GM18520 (cell line): ENCODE measurements at regions not wholly inside any gene's neighbourhood (a gene's known extent, or its start where the extent isn't known, plus 50 kb on each side); places are given as distances from the start of the nearest gene placed in this dataset.
"Not testable (repeated sequence)": the region's sequence is repeated elsewhere in the genome, so short reads cannot be mapped to it uniquely, and the experiment has no call there.

Experiments used
- ATAC-seq: cut with Tn5 transposase; IDR thresholded peaks from one replicate; pipeline ENCODE4 v1.9.1; 2021; ENCODE audit not compliant: unreplicated experiment

DNA sequence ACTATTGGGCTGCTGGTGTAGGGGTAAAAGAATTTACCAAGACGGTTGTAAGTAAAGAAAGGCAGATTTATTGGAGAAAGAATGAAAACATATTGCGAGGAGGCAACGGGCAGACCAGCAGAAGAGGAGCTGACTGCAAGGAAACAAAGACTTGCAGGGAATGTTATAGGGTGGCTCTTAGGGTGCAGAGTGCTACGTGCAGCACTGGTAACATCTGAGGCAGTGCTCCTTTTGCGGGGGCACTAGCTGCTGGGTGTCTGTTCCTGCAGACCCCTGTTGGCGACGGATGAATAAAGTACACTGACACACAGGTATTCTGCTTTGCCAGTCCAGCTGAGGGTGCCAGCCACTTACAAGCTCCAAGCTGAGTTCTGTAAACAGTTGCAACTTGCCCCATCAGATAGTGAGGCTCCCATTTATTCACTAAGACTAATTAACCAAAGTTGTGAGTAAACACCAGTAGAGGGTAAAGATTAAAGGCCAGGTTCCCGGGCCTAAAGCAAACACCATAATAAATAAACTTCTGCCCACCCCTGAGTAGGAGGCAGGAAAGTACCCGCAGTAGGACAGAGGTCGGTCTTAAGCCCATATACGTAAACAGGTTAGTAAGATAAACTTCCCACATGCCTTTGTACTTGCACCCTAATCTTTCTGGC is 140.2 kb upstream of the KCNK1 start:
- no peak for ATAC-seq

DNA sequence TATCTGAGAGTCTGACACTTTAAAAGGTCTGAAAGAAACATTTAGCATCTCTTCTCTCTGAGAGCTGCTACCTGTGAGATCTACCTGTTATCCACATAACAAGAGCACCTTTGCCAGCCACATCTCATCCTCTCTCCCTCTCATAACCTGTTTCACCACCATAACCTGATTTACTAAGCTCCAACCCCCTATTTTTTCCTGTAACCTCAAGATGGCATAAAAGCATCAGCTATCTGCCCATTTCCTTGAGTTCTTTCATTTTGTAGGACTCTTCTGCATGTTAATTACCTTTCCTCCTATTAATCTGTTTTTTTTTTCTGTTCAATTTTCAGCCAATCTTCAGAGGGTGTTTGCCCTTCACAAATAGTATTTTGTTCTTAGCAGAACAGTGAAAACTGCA is 136.5 kb upstream of the KCNK1 start:
- no peak for ATAC-seq

DNA sequence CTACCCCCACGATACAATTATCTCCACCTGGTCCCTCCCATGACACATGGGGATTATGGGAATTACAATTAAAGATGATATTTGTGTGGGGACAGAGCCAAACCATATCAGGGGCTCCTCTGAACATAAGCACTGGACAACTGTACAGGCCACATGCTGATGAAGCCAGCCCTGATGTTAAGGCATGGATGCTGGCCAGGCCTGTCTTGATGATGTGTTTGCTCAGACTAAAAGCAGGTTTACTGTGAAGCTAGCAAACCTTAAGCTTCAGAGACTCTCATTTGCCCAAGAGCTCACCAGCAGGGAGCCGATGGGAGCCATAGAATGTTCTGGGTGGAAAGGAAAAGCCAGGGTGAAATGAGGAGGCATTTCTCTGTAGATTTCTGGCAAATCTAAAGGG is 135.3 kb upstream of the KCNK1 start:
- ATAC-seq, result no peak

DNA sequence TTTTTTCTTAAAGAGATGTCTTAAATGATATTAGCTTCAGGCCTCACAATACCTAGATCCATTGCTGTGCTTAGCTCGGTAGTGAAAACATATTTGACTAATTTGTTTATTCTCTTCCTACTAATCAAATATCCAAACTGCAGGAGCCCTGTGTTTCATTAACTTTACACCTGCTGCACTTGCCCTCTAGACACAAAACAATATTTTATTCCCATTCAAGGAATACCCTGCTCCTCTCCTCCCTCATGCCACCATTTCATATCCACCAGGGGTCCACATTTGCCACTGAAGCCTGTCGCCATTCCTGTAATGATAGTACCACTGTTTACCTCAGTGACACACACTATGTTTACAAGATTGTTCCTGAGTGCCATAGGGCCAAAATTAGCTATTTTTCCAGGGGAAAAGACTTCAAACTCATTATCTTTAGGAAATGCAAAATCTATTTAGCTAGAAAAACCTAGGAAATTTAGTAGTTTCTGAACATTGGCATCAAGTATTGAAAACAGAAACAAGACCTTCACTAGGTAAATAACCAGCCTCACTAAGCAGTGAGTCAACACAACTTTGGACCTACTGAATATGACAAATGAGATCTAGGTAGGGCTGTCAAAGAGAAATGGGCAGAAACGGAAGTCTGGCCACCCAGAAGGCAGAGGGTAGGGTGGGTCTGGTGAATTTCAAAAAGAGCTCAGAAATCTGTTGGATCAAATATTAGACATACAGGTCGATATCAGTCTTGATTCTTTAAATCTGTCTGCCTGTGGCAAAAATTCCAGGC is 134.6 kb upstream of the KCNK1 start:
- ATAC-seq, result no peak

DNA sequence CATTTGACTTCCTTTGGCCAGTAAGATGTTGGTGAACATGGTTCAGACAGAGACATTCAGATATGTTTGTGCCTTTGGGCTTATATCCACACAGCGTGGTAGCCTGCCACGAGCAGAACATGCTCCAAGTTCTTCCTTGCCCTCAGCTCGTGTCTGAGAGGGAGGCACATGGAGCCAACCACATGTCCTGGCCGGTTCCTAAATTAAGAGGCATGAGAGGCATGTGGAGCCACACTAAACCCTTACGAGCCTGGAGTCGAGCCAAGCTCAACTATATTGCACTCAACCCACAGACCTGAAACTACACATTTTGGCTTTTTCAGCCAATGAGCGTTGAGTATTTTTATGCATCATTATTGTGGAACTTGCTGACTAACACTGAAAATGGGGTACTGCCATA is 133.7 kb upstream of the KCNK1 start:
- no peak for ATAC-seq

DNA sequence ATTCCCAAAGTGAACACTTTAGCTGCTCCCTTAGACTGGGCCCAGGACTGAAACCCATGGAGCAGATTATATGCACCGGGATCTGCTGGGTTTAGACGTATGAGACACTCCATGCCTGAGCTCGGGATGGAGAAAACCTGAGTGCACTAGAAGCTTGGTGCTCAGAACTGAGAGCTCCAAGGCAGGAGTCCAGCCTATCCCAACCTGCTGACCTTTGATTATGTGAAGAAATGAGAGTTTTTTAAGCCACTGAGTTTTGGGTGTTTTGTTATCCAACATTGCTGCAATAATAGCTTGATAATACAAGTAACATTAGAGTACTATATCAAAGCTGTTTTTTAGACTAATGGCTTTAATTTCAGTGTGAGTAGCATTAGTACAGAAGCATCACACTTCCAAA is 131.5 kb upstream of the KCNK1 start:
- no peak for ATAC-seq

DNA sequence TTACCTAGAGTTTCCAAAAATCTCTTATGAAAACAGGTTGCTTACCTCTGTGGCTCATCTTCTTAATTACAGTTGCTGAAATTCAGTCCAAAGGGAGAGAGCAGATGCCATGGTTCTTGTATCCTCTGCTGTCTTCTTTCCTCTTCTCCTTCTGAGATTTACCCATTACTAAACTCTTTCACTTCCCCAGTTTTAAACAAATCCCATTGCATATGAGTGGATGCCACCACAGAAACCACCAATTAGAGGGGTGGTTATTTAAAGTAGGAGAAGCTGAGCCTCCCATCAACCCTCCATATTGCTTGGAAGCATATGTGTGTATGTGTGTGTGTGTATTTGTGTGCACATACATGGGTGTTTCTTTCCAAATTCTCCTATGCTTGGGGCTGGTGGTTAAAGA is 128.5 kb upstream of the KCNK1 start:
- ATAC-seq, result no peak

DNA sequence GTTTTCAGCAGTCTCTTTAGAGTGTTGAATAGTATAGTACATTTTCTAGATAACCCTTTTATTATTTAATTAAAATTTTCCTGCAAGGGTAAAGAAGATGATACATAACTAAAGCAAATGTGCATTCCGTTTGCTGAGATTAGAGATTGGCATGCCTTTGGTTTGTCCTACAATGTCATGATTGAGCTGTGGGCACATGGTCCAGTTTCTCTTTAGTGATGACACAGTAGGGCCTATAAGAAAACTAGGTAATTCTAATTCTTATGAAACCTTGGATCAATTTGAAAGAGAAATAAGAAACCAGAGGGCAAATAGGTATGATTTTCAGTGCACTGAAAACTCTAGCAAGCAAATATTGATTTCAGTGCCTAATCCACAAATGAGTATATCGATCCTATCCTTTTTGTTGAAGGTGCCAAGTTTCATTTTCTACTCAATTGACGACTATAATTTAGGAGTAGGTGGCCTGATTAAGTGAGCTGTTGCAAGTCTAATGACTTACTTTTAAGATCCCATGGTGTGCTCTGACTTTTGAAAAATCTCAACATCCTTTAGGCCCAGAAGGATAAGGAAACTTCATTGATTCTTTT is 128.0 kb upstream of the KCNK1 start:
- ATAC-seq, result no peak

DNA sequence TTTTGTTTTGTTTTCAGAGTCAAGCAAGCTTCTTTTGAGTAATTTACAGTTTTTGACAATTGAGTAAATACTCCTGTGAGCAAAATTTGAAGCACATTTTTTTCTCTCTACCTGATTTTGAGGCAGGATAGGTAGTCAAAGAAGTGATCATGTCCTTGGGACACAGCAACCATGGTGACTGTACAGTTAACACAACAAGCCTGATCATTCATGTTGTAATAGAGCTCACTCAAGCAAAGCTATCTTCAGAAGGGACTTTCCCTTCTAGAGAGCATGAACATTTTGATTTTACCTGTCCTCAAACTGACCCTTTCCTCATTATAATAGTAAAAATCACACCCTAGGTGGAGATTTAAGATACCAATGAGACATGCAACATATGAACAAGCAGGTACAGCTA is 126.5 kb upstream of the KCNK1 start:
- no peak for ATAC-seq

DNA sequence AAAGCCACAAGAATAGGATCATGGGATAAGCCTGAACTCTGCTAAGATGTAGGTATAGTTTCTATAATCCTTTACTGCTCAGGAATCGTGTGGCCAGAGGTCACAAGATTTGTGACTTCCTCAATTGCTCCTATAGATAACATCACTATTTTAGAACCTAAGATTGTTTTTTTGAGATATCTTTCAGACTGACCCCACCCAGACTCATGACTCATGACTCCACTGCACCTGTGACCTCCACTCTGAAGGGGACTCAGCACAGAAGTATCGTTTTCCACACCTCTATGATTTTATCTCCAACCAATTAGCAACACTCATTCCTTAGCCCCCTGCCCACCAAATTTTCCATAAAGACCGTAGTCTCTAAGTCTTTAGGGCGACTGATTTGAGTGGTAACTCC is 124.5 kb upstream of the KCNK1 start:
- ATAC-seq, result no peak

DNA sequence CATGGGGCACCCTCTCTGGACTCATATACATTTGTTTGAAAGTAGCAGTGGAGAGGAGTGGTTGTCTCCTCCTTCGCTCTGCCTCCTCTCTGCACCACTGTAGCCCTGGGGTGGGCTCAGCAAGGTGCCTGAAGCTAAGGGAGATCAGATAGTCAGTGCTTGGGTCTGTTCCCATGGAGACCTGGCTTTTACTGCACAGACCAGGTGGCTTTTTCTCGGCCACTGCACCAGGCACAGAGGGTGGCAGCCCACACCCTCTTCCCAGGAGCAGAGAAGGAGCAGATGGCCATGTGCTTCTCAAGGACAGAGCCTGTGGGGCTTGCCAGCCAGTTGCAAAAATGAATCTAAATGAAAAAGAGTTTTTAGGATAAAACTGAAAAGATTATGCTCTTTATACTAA is 123.4 kb upstream of the KCNK1 start:
- no peak for ATAC-seq

DNA sequence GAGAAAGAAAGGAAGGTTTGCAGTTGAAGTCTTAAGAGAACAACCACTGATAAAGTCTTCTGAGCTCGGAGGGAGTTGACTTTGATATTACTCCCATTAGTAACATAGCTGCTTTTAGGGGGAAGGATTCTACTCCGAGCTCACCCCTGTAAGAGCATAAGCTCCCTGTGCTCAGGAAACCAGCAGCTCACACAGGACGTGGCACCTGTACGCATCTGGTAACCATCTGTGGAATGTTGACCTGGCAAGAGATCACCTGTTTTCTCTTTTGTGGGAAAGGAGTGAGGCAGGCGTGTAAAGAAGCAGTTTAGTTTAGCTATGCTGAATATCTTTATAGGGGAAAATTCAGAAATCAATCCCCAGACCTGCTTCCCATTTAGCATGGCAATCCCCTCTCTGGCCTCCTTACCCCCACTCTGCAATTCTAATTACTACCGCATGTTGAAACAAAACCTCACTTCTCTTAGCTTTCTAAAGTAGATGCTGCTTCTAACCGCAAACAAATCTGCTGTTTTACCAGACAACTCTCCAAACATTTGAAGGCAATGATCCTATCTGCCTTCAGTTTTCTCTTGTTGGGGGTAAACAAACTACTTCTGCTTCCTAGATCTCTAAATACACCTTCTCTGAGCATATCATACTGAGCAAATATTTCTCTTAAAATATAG is 121.8 kb upstream of the KCNK1 start:
- no peak for ATAC-seq

DNA sequence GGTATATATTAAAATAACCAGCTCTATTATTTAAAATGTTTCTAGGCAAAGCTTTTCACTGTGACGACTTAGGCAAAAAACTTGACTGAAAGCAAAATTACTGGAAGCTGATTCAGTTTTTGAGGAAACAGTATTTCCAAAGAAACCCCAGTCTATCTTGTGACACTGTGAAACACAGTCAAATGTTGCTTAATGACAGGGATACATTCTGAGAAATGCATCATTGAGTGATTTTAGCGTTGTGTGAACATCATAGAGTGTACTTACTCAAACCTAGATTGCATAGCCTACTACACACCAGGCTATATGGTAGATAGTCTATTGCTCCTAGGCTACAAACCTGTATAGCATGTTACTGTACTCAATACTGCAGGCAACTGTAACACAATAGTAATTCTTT is 116.9 kb upstream of the KCNK1 start:
- no peak for ATAC-seq

DNA sequence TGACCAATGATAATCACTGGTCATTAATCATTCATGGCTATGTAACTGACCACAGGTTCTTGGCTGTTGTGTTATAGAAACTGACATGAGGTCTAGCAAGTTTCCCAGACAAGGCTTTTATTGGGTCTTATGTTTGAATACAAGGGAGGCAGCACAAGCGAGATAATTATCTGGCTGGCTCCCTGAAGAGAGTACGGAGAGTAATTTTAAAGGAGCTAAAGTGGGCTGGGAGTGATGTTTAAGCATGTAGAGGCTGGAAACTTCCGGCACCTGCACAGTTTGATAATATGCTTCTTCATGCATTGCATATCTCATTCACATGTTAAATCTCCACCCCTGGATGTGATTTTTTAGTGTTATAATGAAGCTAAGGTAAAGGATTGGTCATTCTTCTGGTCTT is 116.2 kb upstream of the KCNK1 start:
- no peak for ATAC-seq

DNA sequence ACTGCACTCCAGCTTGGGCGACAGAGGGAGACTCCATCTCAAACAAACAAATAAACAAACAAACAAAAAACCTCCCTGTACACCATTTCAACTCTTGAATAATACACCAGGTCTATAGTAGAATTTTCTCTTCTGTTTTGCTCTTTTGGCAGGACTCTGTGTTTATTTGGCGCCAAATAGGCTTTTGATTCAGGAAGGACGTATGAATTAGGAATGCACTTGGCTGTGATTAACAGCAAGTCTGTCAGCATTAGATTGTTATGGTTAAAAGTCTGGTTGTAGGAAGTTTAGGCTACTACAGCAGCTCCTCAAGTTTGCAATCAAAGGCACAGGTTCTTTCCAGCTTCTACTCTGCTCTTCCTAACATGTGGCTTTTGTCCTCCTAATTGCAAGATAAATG is 113.8 kb upstream of the KCNK1 start:
- ATAC-seq, result no peak

DNA sequence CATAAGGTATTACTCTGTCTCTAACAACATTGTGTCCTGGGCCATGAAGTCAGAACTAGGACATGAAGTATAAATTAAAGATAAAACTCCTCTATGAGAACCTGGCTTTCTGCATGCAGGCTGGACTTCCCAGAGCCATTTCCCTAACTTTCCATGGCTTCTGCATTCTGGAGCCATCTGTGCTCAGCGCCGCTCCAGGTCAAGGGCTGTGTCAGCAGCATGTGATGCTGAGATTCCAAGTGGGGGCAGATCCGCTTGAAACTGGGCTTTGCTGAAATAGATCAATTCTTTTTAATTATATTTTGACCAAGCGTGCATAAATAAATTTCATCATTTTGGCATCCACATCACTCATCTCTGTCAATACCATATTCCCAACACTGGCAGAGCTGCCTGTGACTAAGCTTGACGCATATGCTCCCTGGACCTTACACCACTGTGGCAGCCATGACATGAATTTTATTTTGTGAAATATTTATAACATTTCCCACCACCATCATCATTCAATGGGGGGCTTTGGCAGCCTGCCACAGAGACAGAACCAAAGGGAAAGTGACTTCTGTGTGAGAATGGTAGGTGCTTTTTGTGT is 110.4 kb upstream of the KCNK1 start:
- ATAC-seq, result no peak

DNA sequence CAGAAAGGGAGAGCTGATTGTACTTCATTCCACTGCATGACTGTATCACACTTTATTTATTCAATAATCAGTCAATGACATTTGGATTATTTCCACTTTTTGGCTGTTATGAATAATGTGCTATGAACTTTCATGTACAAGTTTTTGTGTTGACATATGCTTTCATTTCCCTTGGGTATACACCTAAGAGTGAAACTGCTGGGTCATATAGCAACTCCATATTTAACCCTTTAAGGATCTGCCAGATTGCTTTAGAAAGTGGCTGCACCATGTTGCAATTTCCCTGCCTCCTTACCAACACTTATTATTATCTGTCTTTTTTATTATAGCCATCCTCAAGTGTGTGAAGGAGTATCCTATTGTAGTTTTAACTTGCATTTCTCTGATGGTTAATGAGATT is 108.8 kb upstream of the KCNK1 start:
- ATAC-seq, result no peak

DNA sequence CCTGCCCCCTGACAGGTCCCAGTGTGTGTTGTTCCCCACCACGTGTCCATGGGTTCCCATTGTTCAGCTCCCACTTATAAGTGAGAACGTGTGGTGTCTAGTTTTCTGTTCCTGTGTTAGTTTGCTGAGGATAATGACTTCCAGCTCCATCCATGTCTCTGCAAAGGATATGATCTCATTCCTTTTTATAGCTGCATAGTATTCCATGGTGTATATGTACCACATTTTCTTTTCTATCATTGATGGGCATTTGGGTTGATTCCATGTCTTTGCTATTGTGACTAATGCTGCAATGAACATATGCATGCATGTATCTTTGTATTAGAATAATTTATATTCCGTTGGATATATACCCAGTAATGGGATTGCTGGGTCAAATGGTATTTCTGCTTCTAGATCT is 108.0 kb upstream of the KCNK1 start:
- ATAC-seq, result not testable (repeated sequence)

DNA sequence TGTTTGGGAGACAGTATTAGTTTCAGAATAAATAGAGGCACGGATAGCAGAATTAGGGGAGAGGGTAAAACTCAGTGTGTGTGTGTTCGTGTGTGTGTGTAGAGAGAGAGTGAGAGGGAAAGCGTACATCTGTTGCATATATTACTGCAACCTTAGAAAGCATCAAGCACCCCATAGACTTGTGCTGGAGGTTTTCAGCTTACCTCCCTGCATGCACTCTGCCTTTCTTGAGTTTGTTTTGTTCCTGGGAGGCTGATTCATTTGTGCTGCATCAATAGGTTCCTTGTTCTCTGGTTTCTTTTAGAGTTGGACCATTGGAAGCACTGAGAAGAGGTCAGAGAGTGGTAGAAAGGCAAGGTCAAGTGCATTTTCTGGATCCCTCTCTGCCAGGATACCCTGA is 104.4 kb upstream of the KCNK1 start:
- no peak for ATAC-seq

DNA sequence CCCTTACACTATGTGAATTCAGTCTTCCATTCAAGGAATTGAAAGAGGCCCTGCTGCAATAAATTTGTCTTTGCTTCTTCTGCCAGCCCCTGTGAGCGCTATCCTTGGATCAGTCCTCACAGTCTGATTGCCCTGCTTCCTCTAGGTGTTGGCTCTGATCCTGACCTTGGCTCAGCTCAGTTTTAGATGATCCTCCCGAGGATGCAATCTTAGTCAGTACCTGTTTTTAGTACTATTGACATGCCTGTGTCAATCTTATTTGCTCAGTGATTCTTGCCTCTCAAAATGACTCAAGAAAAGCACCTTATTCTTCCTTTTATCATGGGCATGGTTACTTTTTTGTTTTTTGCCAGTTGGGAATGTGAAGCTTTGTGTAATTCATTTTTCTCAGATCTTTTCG is 101.4 kb upstream of the KCNK1 start:
- no peak for ATAC-seq

DNA sequence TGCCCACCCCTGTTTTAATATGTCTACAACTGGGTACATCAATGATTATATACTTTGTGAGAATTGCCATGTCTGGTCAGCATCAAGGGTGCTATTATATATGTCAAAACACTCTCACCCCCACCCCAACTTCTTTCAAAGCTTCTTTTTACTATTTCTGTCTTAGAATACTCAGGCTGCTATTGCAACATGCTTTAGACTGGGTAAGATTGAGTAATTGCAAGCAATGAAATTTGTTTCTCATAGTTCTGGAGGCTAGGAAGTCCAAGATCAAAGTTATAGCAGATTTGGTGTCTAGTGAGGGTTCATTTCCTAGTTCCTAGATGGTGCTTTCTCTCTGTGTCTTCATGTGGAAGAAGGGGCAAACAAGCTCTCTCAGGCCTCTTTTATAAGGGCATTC is 100.5 kb upstream of the KCNK1 start:
- no peak for ATAC-seq

DNA sequence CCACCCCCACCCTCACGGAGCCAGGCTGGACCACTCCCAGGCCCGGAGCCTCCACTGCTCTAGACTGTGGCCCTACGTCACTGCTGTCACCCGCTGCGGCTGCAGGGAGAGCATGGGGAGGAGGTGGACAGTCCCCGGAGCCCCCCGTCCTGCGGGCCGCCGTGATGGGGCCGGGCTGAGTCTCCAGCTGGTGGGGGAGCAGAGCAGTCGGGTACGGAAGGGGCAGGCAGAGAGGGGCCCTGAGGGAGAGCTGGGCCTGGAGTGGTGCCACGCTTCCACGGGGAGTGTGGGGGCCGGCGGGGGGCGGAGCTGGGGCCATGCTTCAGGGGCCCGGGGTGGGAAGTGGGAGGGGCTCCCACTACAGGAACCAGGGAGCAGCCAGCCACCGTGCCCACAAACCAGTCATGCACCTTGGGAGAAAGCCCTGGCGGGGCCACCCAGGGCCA is 98.9 kb upstream of the KCNK1 start:
- no peak for ATAC-seq
